B cell (primary cell): ENCODE measurements at regions not wholly inside any gene's neighbourhood (a gene's known extent, or its start where the extent isn't known, plus 50 kb on each side); places are given as distances from the start of the nearest gene placed in this dataset.

Source experiments
- ATAC-seq: fragments of 200-7000 bp; cut with Tn5 transposase; one replicate; pipeline ENCODE4 v1.10.0; 2021; ENCODE audit warnings: low read depth, mild to moderate bottlenecking, moderate number of reproducible peaks, moderate library complexity
- CTCF ChIA-PET: fragments of 350-600 bp; sonication (Branson Sonifier 250); formaldehyde crosslinking; loops from one replicate; lab custom pipeline; 2021; ENCODE audit warnings: antibody characterized with exemption, inconsistent platforms; lab: Charles Lee
- POLR2A ChIA-PET: fragments of 350-600 bp; sonication (Branson Sonifier 250); formaldehyde crosslinking; loops from one replicate; lab custom pipeline; 2021; ENCODE audit warnings: antibody characterized with exemption; lab: Charles Lee
- DNase-seq: peaks from one replicate; pipeline ENCODE4 v3.0.0; 2013
- H2AFZ ChIP-seq: 2 replicates; pipeline ENCODE4 v1.6.1; 2012; ENCODE audit warnings: mild to moderate bottlenecking, low read depth, low read length; ENCODE audit not compliant: insufficient read depth, poor library complexity, severe bottlenecking
- H3K27ac ChIP-seq, 2 donors: 1 replicate in 1 of 2; 2 replicates in 1 of 2; pipeline ENCODE4 v1.5.1; 2012 to 2013; ENCODE audit warnings: low read length in 2 of 2, mild to moderate bottlenecking in 2 of 2, moderate library complexity in 1 of 2
- H3K27me3 ChIP-seq, 4 experiments: fragments of 200-600 bp in 1 of 4; sonication (generic) in 1 of 4; replicated peaks in 1 of 4; 1 replicate in 2 of 4; 2 replicates in 2 of 4; pipeline versions ENCODE4 v1.6.1 to v1.7.0; 2013 to 2016; ENCODE audit warnings: low read length in 3 of 4, mild to moderate bottlenecking in 2 of 4, mixed read lengths in 1 of 4, moderate library complexity in 1 of 4; ENCODE audit not compliant: insufficient read depth in 4 of 4, control insufficient read depth in 3 of 4; ENCODE audit errors: control extremely low read depth in 1 of 4
- H3K36me3 ChIP-seq, 2 experiments: replicated peaks in 1 of 2; 1 replicate in 1 of 2; 2 replicates in 1 of 2; pipeline versions ENCODE4 v1.6.1 to v1.7.1; 2013; ENCODE audit warnings: low read length in 1 of 2; ENCODE audit not compliant: insufficient read depth in 2 of 2, control insufficient read depth in 1 of 2; ENCODE audit errors: control extremely low read depth in 1 of 2, extremely low read depth in 1 of 2
- H3K4me1 ChIP-seq, 2 donors: fragments of 200-600 bp in 1 of 2; sonication (generic) in 1 of 2; 1 replicate in 1 of 2; 2 replicates in 1 of 2; pipeline versions ENCODE4 v1.5.1 to v1.6.1; 2013 to 2017; ENCODE audit warnings: low read length in 2 of 2; ENCODE audit not compliant: control insufficient read depth in 2 of 2, insufficient read depth in 2 of 2
- H3K4me2 ChIP-seq: replicated peaks from 2 replicates; pipeline ENCODE3; 2012; ENCODE audit warnings: mild to moderate bottlenecking, low read depth, low read length; ENCODE audit not compliant: poor library complexity, severe bottlenecking
- H3K4me3 ChIP-seq, 5 experiments: fragments of 200-600 bp in 1 of 5; sonication (generic) in 1 of 5; 1 replicate in 3 of 5; 2 replicates in 2 of 5; pipeline versions ENCODE4 v1.5.1 to v1.7.0; 2011 to 2016; ENCODE audit warnings: low read length in 4 of 5, mild to moderate bottlenecking in 4 of 5, low read depth in 2 of 5, control low read depth in 1 of 5, moderate library complexity in 1 of 5; ENCODE audit not compliant: insufficient read depth in 1 of 5; ENCODE audit errors: control extremely low read depth in 1 of 5, extremely low read depth in 1 of 5
- H3K79me2 ChIP-seq: fragments of 200-600 bp; sonication (generic); one replicate; pipeline ENCODE4 v1.6.0; 2016; ENCODE audit warnings: low read length; ENCODE audit not compliant: control insufficient read depth, insufficient read depth
- H3K9ac ChIP-seq: fragments of 200-600 bp; sonication (generic); 2 replicates; pipeline ENCODE4 v1.6.1; 2017; ENCODE audit warnings: mild to moderate bottlenecking, low read length, moderate library complexity
- H3K9me3 ChIP-seq, 3 donors: one replicate each; pipeline versions ENCODE4 v1.6.1 to v1.7.1; 2013; ENCODE audit warnings: low read length in 2 of 3; ENCODE audit not compliant: control insufficient read depth in 2 of 3, insufficient read depth in 1 of 3; ENCODE audit errors: control extremely low read depth in 1 of 3
- H4K20me1 ChIP-seq: 2 replicates; pipeline ENCODE4 v1.6.0; 2012; ENCODE audit warnings: mild to moderate bottlenecking, low read length; ENCODE audit not compliant: insufficient read depth, control insufficient read depth, poor library complexity, severe bottlenecking
- H3K27ac Mint-ChIP-seq: one replicate; pipeline ENCODE4 v1.8.0; 2021; ENCODE audit warnings: mixed read lengths
- H3K27me3 Mint-ChIP-seq: one replicate; pipeline ENCODE4 v1.8.0; 2021; ENCODE audit warnings: mixed read lengths
- H3K4me1 Mint-ChIP-seq: one replicate; pipeline ENCODE4 v1.8.0; 2021; ENCODE audit warnings: mixed read lengths
- H3K4me3 Mint-ChIP-seq: one replicate; pipeline ENCODE4 v1.8.0; 2021; ENCODE audit warnings: mixed read lengths
- H3K9me3 Mint-ChIP-seq: one replicate; pipeline ENCODE4 v1.8.0; 2022; ENCODE audit warnings: mixed read lengths; ENCODE audit not compliant: insufficient read depth
- EZH2 ChIP-seq: IDR thresholded peaks from 2 replicates; pipeline ENCODE4 v1.6.1; 2012; ENCODE audit warnings: borderline replicate concordance, low read depth, mild to moderate bottlenecking, moderate library complexity, low read length; ENCODE audit not compliant: insufficient read depth, poor library complexity, severe bottlenecking
- WGBS: methylation state at CpG from one replicate; pipeline ENCODE4 v1.1.5; 2013; ENCODE audit warnings: missing lambda C conversion rate; ENCODE audit not compliant: insufficient coverage; 5-methylcytosine and 5-hydroxymethylcytosine counted together
- intact Hi-C: fragments of 100-400 bp; cut with micrococcal nuclease; formaldehyde crosslinking; loops from one replicate; pipeline ENCODE4 v1.10.0; 2022
- TF ChIP-seq, protein P1 (sequence below): fragments of 200-600 bp; IDR thresholded peaks from one replicate; pipeline ENCODE4 v1.8.0; 2022; ENCODE audit warnings: antibody characterized with exemption, mild to moderate bottlenecking

DNA sequence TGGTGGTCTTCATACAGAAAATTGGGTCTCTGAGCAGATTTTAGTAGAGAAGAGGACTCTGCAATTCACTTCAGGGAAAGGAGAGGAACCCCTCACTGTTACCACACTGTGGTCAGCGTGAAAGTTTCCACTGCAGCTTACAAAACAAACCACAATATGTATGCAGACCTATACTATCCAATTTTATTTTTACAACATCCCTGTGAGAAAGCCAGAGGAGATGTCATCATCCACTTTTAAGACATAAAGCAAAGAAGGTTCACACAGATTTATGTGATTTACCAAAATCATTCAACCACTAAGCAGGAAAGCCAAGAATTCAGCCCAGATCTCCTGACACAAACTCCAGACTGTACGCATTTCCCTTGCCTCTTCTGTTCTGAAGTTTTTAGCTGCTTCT is 442.4 kb downstream of the FRK start:
- TF ChIP-seq, protein P1, sequence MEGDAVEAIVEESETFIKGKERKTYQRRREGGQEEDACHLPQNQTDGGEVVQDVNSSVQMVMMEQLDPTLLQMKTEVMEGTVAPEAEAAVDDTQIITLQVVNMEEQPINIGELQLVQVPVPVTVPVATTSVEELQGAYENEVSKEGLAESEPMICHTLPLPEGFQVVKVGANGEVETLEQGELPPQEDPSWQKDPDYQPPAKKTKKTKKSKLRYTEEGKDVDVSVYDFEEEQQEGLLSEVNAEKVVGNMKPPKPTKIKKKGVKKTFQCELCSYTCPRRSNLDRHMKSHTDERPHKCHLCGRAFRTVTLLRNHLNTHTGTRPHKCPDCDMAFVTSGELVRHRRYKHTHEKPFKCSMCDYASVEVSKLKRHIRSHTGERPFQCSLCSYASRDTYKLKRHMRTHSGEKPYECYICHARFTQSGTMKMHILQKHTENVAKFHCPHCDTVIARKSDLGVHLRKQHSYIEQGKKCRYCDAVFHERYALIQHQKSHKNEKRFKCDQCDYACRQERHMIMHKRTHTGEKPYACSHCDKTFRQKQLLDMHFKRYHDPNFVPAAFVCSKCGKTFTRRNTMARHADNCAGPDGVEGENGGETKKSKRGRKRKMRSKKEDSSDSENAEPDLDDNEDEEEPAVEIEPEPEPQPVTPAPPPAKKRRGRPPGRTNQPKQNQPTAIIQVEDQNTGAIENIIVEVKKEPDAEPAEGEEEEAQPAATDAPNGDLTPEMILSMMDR = no peak
- no peak for TF ChIP-seq EZH2
- no peak overlapping the region for H3K4me3 Mint-ChIP-seq
- H3K9me3 Mint-ChIP-seq = no peaks in the 10 kb centered on the region
- Histone ChIP-seq H3K79me2 (no peaks in the 10 kb centered on the region), H2AFZ (no peak overlapping the region), H3K27ac (no peak overlapping the region), H3K9ac (no peak overlapping the region), H3K9me3 (no peaks in the 10 kb centered on the region), H3K36me3 (no peaks in the 10 kb centered on the region), H4K20me1 (no peaks in the 10 kb centered on the region), H3K4me1 (no peaks in the 10 kb centered on the region), H3K4me3 (no peak overlapping the region), H3K27me3 (no peaks in the 10 kb centered on the region), H3K4me2 (no peak overlapping the region)
- H3K27ac Mint-ChIP-seq = no peak overlapping the region
- POLR2A ChIA-PET = no interaction called here
- CTCF ChIA-PET = no interaction called here
- no peaks in the 10 kb centered on the region for H3K4me1 Mint-ChIP-seq
- H3K27me3 Mint-ChIP-seq = no peaks in the 10 kb centered on the region
- WGBS = 75% methylated on average over 2 of the region's 2 CpGs
- intact Hi-C loops = no loop called here
- ATAC-seq = no peak
- DNase-seq = no peak

DNA sequence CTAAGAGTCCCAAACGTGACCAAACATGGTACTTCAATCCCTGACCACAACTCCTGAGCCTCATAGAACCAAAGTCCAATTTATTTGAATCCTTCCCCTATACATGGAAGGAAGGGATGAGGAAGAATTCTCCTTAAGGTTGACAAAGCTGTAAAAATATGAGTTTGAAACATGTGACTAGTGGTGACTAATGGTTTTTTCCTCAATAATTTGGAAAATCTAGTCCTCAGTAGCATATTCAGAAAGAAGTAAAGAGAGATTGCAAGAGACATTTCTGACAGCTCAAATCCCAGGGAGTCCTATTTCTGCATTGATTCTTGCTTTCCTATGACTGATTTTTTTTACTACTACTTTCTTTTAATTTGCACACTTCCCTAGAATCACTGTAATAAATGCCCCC is 443.7 kb downstream of the FRK start:
- intact Hi-C loops = no loop called here
- no peaks in the 10 kb centered on the region for H3K9me3 ChIP-seq
- H3K79me2 ChIP-seq = no peaks in the 10 kb centered on the region
- Mint-ChIP-seq H3K4me1 (no peaks in the 10 kb centered on the region), H3K27ac (no peak overlapping the region), H3K27me3 (no peaks in the 10 kb centered on the region), H3K4me3 (no peak overlapping the region), H3K9me3 (no peaks in the 10 kb centered on the region)
- no peak overlapping the region for H3K27ac ChIP-seq
- no peaks in the 10 kb centered on the region for H3K27me3 ChIP-seq
- no peak overlapping the region for H3K4me2 ChIP-seq
- H3K36me3 ChIP-seq = no peaks in the 10 kb centered on the region
- DNase-seq (no peak), ATAC-seq (no peak)
- ChIA-PET CTCF (no interaction called here), POLR2A (no interaction called here)
- TF ChIP-seq, protein P1 = no peak
- no peak for TF ChIP-seq EZH2
- H3K4me3 ChIP-seq = no peak overlapping the region
- H3K4me1 ChIP-seq = no peaks in the 10 kb centered on the region
- H3K9ac ChIP-seq = no peak overlapping the region
- whole genome bisulfite sequencing = no CpG with 5 or more reads among the region's 1 CpG
- H4K20me1 ChIP-seq = no peaks in the 10 kb centered on the region
- H2AFZ ChIP-seq = no peak overlapping the region
